Cardiac fibroblast (primary cell): ENCODE measurements at regions not wholly inside any gene's neighbourhood (a gene's known extent, or its start where the extent isn't known, plus 50 kb on each side); places are given as distances from the start of the nearest gene placed in this dataset.

Experiments
- DNase-seq, 2 donors: peaks; one replicate each; pipeline versions ENCODE4 v3.0.0 to v3.0.0-alpha.2; 2010; ENCODE audit warnings: low read depth in 2 of 2
- H3K4me3 ChIP-seq, 2 donors: replicated peaks in 1 of 2; 1 replicate in 1 of 2; 2 replicates in 1 of 2; pipeline ENCODE4 v1.5.1; 2011; ENCODE audit warnings: low read depth in 2 of 2, low read length in 2 of 2, mild to moderate bottlenecking in 2 of 2, moderate library complexity in 1 of 2
- CTCF ChIP-seq: IDR thresholded peaks from one replicate; pipeline ENCODE4 v1.5.1; 2011; ENCODE audit warnings: low read depth, mild to moderate bottlenecking, low read length, inconsistent platforms

- DNase-seq: no peak
- TF ChIP-seq CTCF: no peak
- no peak overlapping the region for H3K4me3 ChIP-seq
Observed at GRCh38 chr16:86808863-86809444, 230.6 kb downstream of the FOXL1 start.

GRCh38 chr16:86809458-86809955 is 231.2 kb downstream of the FOXL1 start:
- DNase-seq: peak; percentile 28 to 79
- TF ChIP-seq CTCF: peak; percentile 26
- no peak overlapping the region for H3K4me3 ChIP-seq

- no peak overlapping the region for H3K4me3 ChIP-seq
- DNase-seq: no peak
- no peak for TF ChIP-seq CTCF
Observed at GRCh38 chr16:86810062-86810461, 231.7 kb downstream of the FOXL1 start.

GRCh38 chr16:86812363-86812970 is 234.1 kb downstream of the FOXL1 start:
- no peak for DNase-seq
- no peak overlapping the region for H3K4me3 ChIP-seq
- no peak for TF ChIP-seq CTCF

GRCh38 chr16:86814256-86814655 is 235.9 kb downstream of the FOXL1 start:
- TF ChIP-seq CTCF: no peak
- DNase-seq: no peak
- no peak overlapping the region for H3K4me3 ChIP-seq

- no peak overlapping the region for H3K4me3 ChIP-seq
- TF ChIP-seq CTCF: no peak
Observed at GRCh38 chr16:86816930-86817625, 238.7 kb downstream of the FOXL1 start.

More at GRCh38 chr16:86816930-86817625, 238.7 kb downstream of the FOXL1 start:
- no peak for DNase-seq
